ENCODE measurements at regions not wholly inside any gene's neighbourhood (a gene's known extent, or its start where the extent isn't known, plus 50 kb on each side); places are given as distances from the start of the nearest gene placed in this dataset.

- DNase-seq (ENCODE audit: low spot score) = no peak
Observed at GRCh38 chr21:23463365-23463764, 2143.9 kb downstream of the MRPL39 start.

GRCh38 chr21:23455676-23456075, 2151.6 kb downstream of the MRPL39 start:
- DNase-seq (ENCODE audit: low spot score) = no peak

- DNase-seq (ENCODE audit: low spot score) = no peak
Observed at GRCh38 chr21:23452384-23453083, 2154.7 kb downstream of the MRPL39 start.

GRCh38 chr21:23445307-23445706, 2162.0 kb downstream of the MRPL39 start:
- DNase-seq (ENCODE audit: low spot score) = no peak

- no peak for DNase-seq (ENCODE audit: low spot score)
Observed at GRCh38 chr21:23438081-23438480, 2169.2 kb downstream of the MRPL39 start.

GRCh38 chr21:23402929-23403520, 2204.3 kb downstream of the MRPL39 start:
- no peak for DNase-seq (ENCODE audit: low spot score)

- DNase-seq (ENCODE audit: low spot score) = no peak
Observed at GRCh38 chr21:23401278-23401677, 2206.0 kb downstream of the MRPL39 start.

GRCh38 chr21:23398726-23399125, 2208.6 kb downstream of the MRPL39 start:
- no peak for DNase-seq (ENCODE audit: low spot score)

- no peak for DNase-seq (ENCODE audit: low spot score)
Observed at GRCh38 chr21:23394458-23394857, 2212.8 kb downstream of the MRPL39 start.

GRCh38 chr21:23384679-23385078, 2222.6 kb downstream of the MRPL39 start:
- DNase-seq (ENCODE audit: low spot score) = no peak

GRCh38 chr21:23374155-23374554, 2233.1 kb downstream of the MRPL39 start:
- no peak for DNase-seq (ENCODE audit: low spot score)

- DNase-seq (ENCODE audit: low spot score) = no peak
Observed at GRCh38 chr21:23356905-23357304, 2250.4 kb downstream of the MRPL39 start.

GRCh38 chr21:23316190-23316589, 2291.1 kb downstream of the MRPL39 start:
- no peak for DNase-seq (ENCODE audit: low spot score)

GRCh38 chr21:23308741-23309140, 2298.5 kb downstream of the MRPL39 start:
- DNase-seq (ENCODE audit: low spot score) = no peak

GRCh38 chr21:23307065-23307464, 2300.2 kb downstream of the MRPL39 start:
- DNase-seq (ENCODE audit: low spot score) = no peak

- DNase-seq (ENCODE audit: low spot score) = no peak
Observed at GRCh38 chr21:23292292-23292691, 2294.1 kb downstream of the NCAM2 start.

GRCh38 chr21:23281917-23282316, 2283.7 kb downstream of the NCAM2 start:
- DNase-seq (ENCODE audit: low spot score) = no peak

GRCh38 chr21:23249760-23250159, 2251.6 kb downstream of the NCAM2 start:
- no peak for DNase-seq (ENCODE audit: low spot score)

GRCh38 chr21:23247334-23247733, 2249.1 kb downstream of the NCAM2 start:
- DNase-seq (ENCODE audit: low spot score) = no peak

GRCh38 chr21:23245255-23245654, 2247.0 kb downstream of the NCAM2 start:
- no peak for DNase-seq (ENCODE audit: low spot score)

GRCh38 chr21:23223882-23224281, 2225.7 kb downstream of the NCAM2 start:
- DNase-seq (ENCODE audit: low spot score) = no peak

- no peak for DNase-seq (ENCODE audit: low spot score)
Observed at GRCh38 chr21:23218667-23219066, 2220.5 kb downstream of the NCAM2 start.

- no peak for DNase-seq (ENCODE audit: low spot score)
Observed at GRCh38 chr21:23217597-23217996, 2219.4 kb downstream of the NCAM2 start.

GRCh38 chr21:23215261-23215660, 2217.1 kb downstream of the NCAM2 start:
- no peak for DNase-seq (ENCODE audit: low spot score)

Data from mucosa of gallbladder (tissue), 1 donor.